H1 (cell line): ENCODE measurements at regions not wholly inside any gene's neighbourhood (a gene's known extent, or its start where the extent isn't known, plus 50 kb on each side); places are given as distances from the start of the nearest gene placed in this dataset.

Experiments
- CTCF ChIA-PET: fragments of 300-600 bp; sonication (Branson Sonifier 250); formaldehyde crosslinking; loops from one replicate; lab custom pipeline; 2021; ENCODE audit not compliant: partially characterized antibody; lab: Charles Lee
- POLR2A ChIA-PET: fragments of 300-600 bp; sonication (Branson Sonifier 250); formaldehyde crosslinking; loops from one replicate; lab custom pipeline; 2021; ENCODE audit warnings: inconsistent platforms; ENCODE audit not compliant: partially characterized antibody; lab: Charles Lee
- DNase-seq, 2 experiments: peaks; one replicate each; pipeline versions ENCODE4 v3.0.0 to v3.0.0-alpha.2; 2010 to 2022; ENCODE audit warnings: low spot score in 2 of 2, low read depth in 1 of 2, mixed read lengths in 1 of 2
- FAIRE-seq: peaks from 2 replicates; lab custom pipeline; 2011; peaks lifted over from hg19 to GRCh38; lab: Jason Lieb, UNC
- H2AFZ ChIP-seq: 2 replicates; pipeline ENCODE4 v1.8.1; 2012; ENCODE audit warnings: low read length, inconsistent platforms
- H2AK5ac ChIP-seq: 2 replicates; pipeline ENCODE4 v1.6.1; 2013; ENCODE audit warnings: low read depth, low read length
- H2BK120ac ChIP-seq: replicated peaks from 2 replicates; pipeline ENCODE3; 2013; ENCODE audit warnings: low read depth, low read length, inconsistent platforms
- H2BK12ac ChIP-seq: 2 replicates; pipeline ENCODE4 v1.6.1; 2013; ENCODE audit warnings: low read depth, low read length
- H2BK15ac ChIP-seq: 2 replicates; pipeline ENCODE4 v1.6.1; 2013; ENCODE audit warnings: low read length
- H2BK20ac ChIP-seq: 2 replicates; pipeline ENCODE4 v1.6.1; 2013; ENCODE audit warnings: low read length
- H2BK5ac ChIP-seq: 2 replicates; pipeline ENCODE4 v1.6.1; 2013; ENCODE audit warnings: low read depth, low read length
- H3K14ac ChIP-seq: 2 replicates; pipeline ENCODE4 v1.6.1; 2013; ENCODE audit warnings: inconsistent platforms; ENCODE audit not compliant: insufficient read length
- H3K18ac ChIP-seq: 2 replicates; pipeline ENCODE4 v1.6.1; 2013; ENCODE audit warnings: low read length; ENCODE audit errors: extremely low read depth
- H3K23ac ChIP-seq: 2 replicates; pipeline ENCODE4 v1.6.1; 2013; ENCODE audit warnings: inconsistent platforms; ENCODE audit not compliant: insufficient read length
- H3K23me2 ChIP-seq: 2 replicates; pipeline ENCODE4 v1.6.1; 2013; ENCODE audit warnings: low read depth, low read length
- H3K27ac ChIP-seq: 2 replicates; pipeline ENCODE4 v1.6.1; 2011; ENCODE audit warnings: low read depth, low read length, inconsistent platforms
- H3K27me3 ChIP-seq, 4 experiments: replicated peaks in 1 of 4; 1 replicate in 1 of 4; 2 replicates in 3 of 4; pipeline versions ENCODE4 v1.6.1 to v1.8.1; 2011 to 2013; ENCODE audit warnings: low read length in 3 of 4, mild to moderate bottlenecking in 3 of 4, inconsistent platforms in 2 of 4, mixed read lengths in 2 of 4, moderate library complexity in 1 of 4; ENCODE audit not compliant: control insufficient read depth in 3 of 4, insufficient read depth in 3 of 4; ENCODE audit errors: extremely low read depth in 1 of 4
- H3K36me3 ChIP-seq, 4 experiments: 2 replicates each; pipeline versions ENCODE4 v1.6.1 to v1.8.1; 2011 to 2013; ENCODE audit warnings: mild to moderate bottlenecking in 4 of 4, low read length in 3 of 4, moderate library complexity in 2 of 4, control low read depth in 1 of 4, inconsistent platforms in 1 of 4; ENCODE audit not compliant: insufficient read depth in 4 of 4, control insufficient read depth in 2 of 4
- H3K4ac ChIP-seq: replicated peaks from 2 replicates; pipeline ENCODE3; 2013; ENCODE audit warnings: low read length, low read depth, mixed read lengths, inconsistent platforms; ENCODE audit not compliant: insufficient read length
- H3K4me1 ChIP-seq, 4 experiments: replicated peaks in 1 of 4; 1 replicate in 1 of 4; 2 replicates in 3 of 4; pipeline versions ENCODE4 v1.6.1 to v1.8.1; 2011 to 2013; ENCODE audit warnings: low read length in 3 of 4, inconsistent platforms in 2 of 4, mixed read lengths in 1 of 4; ENCODE audit not compliant: insufficient read depth in 4 of 4, control insufficient read depth in 3 of 4
- H3K4me2 ChIP-seq, 2 experiments: 2 replicates each; pipeline versions ENCODE4 v1.6.1 to v1.8.1; 2011 to 2013; ENCODE audit warnings: low read depth in 2 of 2, low read length in 2 of 2, control low read depth in 1 of 2, inconsistent platforms in 1 of 2, mild to moderate bottlenecking in 1 of 2; ENCODE audit not compliant: insufficient read depth in 1 of 2
- H3K4me3 ChIP-seq, 4 experiments: fragments of 200-600, 300-600 bp in 1 of 4; sonication (generic), shearing (Covaris generic), sonication (Bioruptor Twin) in 1 of 4; 2 replicates each; pipeline versions ENCODE4 v1.5.1 to v1.8.1; 2011 to 2016; ENCODE audit warnings: low read length in 4 of 4, low read depth in 3 of 4, control low read depth in 2 of 4, inconsistent platforms in 2 of 4, mild to moderate bottlenecking in 2 of 4, mixed read lengths in 1 of 4, moderate library complexity in 1 of 4; ENCODE audit not compliant: insufficient read depth in 2 of 4; ENCODE audit errors: extremely low read depth in 1 of 4
- H3K56ac ChIP-seq: replicated peaks from 2 replicates; pipeline ENCODE3; 2013; ENCODE audit warnings: low read depth, mild to moderate bottlenecking, mixed read lengths, low read length, inconsistent platforms; ENCODE audit not compliant: insufficient read length
- H3K79me1 ChIP-seq: 2 replicates; pipeline ENCODE4 v1.6.1; 2013; ENCODE audit warnings: low read depth, low read length, control low read depth
- H3K79me2 ChIP-seq, 2 experiments: 2 replicates each; pipeline versions ENCODE4 v1.6.1 to v1.8.1; 2012 to 2013; ENCODE audit warnings: low read length in 2 of 2, mild to moderate bottlenecking in 2 of 2, inconsistent platforms in 1 of 2; ENCODE audit not compliant: insufficient read depth in 2 of 2, control insufficient read depth in 1 of 2
- H3K9ac ChIP-seq, 4 experiments: replicated peaks in 1 of 4; 1 replicate in 1 of 4; 2 replicates in 3 of 4; pipeline versions ENCODE4 v1.6.1 to v1.8.1; 2011 to 2013; ENCODE audit warnings: low read depth in 3 of 4, low read length in 3 of 4, control low read depth in 2 of 4, mild to moderate bottlenecking in 2 of 4, moderate library complexity in 2 of 4, inconsistent platforms in 1 of 4; ENCODE audit errors: extremely low read depth in 1 of 4
- H3K9me3 ChIP-seq, 2 experiments: 2 replicates each; pipeline versions ENCODE4 v1.6.1 to v1.8.1; 2012 to 2013; ENCODE audit warnings: mild to moderate bottlenecking in 2 of 2, moderate library complexity in 2 of 2, control low read depth in 1 of 2, inconsistent platforms in 1 of 2, low read depth in 1 of 2, low read length in 1 of 2, mixed read lengths in 1 of 2; ENCODE audit not compliant: insufficient read depth in 2 of 2
- H4K20me1 ChIP-seq, 2 experiments: replicated peaks in 1 of 2; 2 replicates each; pipeline versions ENCODE3 to v1.8.1; 2011 to 2013; ENCODE audit warnings: inconsistent platforms in 2 of 2, low read length in 2 of 2, mild to moderate bottlenecking in 1 of 2; ENCODE audit not compliant: insufficient read depth in 2 of 2, control insufficient read depth in 1 of 2
- H4K5ac ChIP-seq: 2 replicates; pipeline ENCODE4 v1.6.1; 2013; ENCODE audit warnings: low read length, low read depth, mixed read lengths, inconsistent platforms; ENCODE audit not compliant: insufficient read length
- H4K8ac ChIP-seq: 2 replicates; pipeline ENCODE4 v1.8.0; 2013; ENCODE audit warnings: mild to moderate bottlenecking, moderate library complexity, low read length, inconsistent platforms; ENCODE audit not compliant: insufficient read depth; ENCODE audit errors: extremely low read depth
- H4K91ac ChIP-seq: replicated peaks from 2 replicates; pipeline ENCODE3; 2013; ENCODE audit warnings: low read length, mixed read lengths, inconsistent platforms; ENCODE audit not compliant: insufficient read length
- CBX5 ChIP-seq: fragments of 300-800, 300-1000 bp; sonication (generic); IDR thresholded peaks from 2 replicates; pipeline ENCODE4 v1.7.1; 2016; ENCODE audit warnings: antibody characterized with exemption, low read length, low read depth
- KDM4A ChIP-seq: IDR thresholded peaks from one replicate; pipeline ENCODE4 v1.7.1; 2012; ENCODE audit warnings: low read depth, mild to moderate bottlenecking, moderate library complexity, low read length, inconsistent platforms; ENCODE audit not compliant: severe bottlenecking
- KDM5A ChIP-seq: fragments of 200-600 bp; IDR thresholded peaks from 2 replicates; pipeline ENCODE4 v1.7.1; 2012; ENCODE audit warnings: mild to moderate bottlenecking, low read length, inconsistent platforms, mixed read lengths
- TAF1 ChIP-seq: IDR thresholded peaks from 2 replicates; pipeline ENCODE4 v1.6.1; 2011; ENCODE audit warnings: mild to moderate bottlenecking, low read depth, low read length
- WGBS, 2 experiments: shearing (Covaris generic) in 1 of 2; methylation state at CpG; one replicate each; pipeline versions ENCODE4 v1.1.6 to v1.1.7; 2013 to 2015; ENCODE audit warnings: low lambda C conversion rate in 2 of 2, mixed read lengths in 2 of 2, inconsistent platforms in 1 of 2, low coverage in 1 of 2, missing lambda C conversion rate in 1 of 2; ENCODE audit not compliant: insufficient replicate concordance in 2 of 2, insufficient coverage in 1 of 2, insufficient read length in 1 of 2; ENCODE audit errors: extremely low coverage in 1 of 2, missing lambda C conversion rate in 1 of 2; 5-methylcytosine and 5-hydroxymethylcytosine counted together

GRCh38 chr1:54490361-54491248, 57.4 kb upstream of the ACOT11 start:
- Histone ChIP-seq H3K4ac (peak overlapping the region; percentile 9), H3K4me3 (peak overlapping the region in 3 of 4 experiments; percentile 3 to 43 (median 10); a peak in 3 of 8 replicates), H3K27ac (no peak overlapping the region), H4K91ac (peak overlapping the region; percentile 29), H3K14ac (no peak overlapping the region), H3K4me2 (peak overlapping the region; percentile 49 to 65), H3K9ac (no peak overlapping the region), H3K56ac (no peak overlapping the region)
- CTCF ChIA-PET = interaction anchor here (0.6 to 3.5 kb wide), 22 partner anchors 9 to 322 kb away, joined by 3 to 20 read pairs (median 4); partner anchors contain the start of genes ACOT11 and SSBP3
- FAIRE-seq (no peak), DNase-seq (peak; percentile 57 to 86)
- TF ChIP-seq TAF1 (0 out of 2 replicates have a peak, but pooled peaks have one; percentile 23), KDM4A (peak; percentile 27), KDM5A (no peak), CBX5 (no peak)
- TF ChIP-seq, all 59 proteins: peak for 2
- Histone ChIP-seq H4K8ac (peak overlapping the region; percentile 77; the same call in 1 of the 2 replicates), H3K9me3 (no peaks in the 10 kb centered on the region), H4K5ac (no peak overlapping the region), H2AFZ (no peak overlapping the region), H3K79me2 (no peaks in the 10 kb centered on the region), H3K18ac (peak overlapping the region; percentile 0; the same call in 1 of the 2 replicates), H2BK12ac (peak overlapping the region; percentile 45; the same call in 1 of the 2 replicates), H2AK5ac (no peak overlapping the region), H3K23ac (no peak overlapping the region), H3K36me3 (no peaks in the 10 kb centered on the region), H3K79me1 (no peaks in the 10 kb centered on the region), H3K27me3 (peaks cover 0 to 16% (median 11%) of the 10 kb centered on the region in 4 experiments; a peak in 6 of 7 replicates), H3K23me2 (peaks cover 15% of the 10 kb centered on the region; the same call in 1 of the 2 replicates), H3K4me1 (peaks cover 7 to 22% (median 15%) of the 10 kb centered on the region in 4 experiments), H4K20me1 (no peaks in the 10 kb centered on the region), H2BK15ac (peak overlapping the region; percentile 95), H2BK120ac (no peak overlapping the region), H2BK20ac (no peak overlapping the region), H2BK5ac (0 out of 2 replicates have a peak overlapping the region, but pooled peaks have one; percentile 36)
- WGBS, 2 experiments = 30% methylated on average over 16 of the region's 22 CpGs; no CpG with 5 or more reads in 1 of the 2 experiments
- POLR2A ChIA-PET = interaction anchor here (0.9 to 8.3 kb wide), 8 partner anchors 9 to 392 kb away, joined by 3 to 216 read pairs (median 4); partner anchors contain the start of genes CYB5RL, MRPL37 and SSBP3
